ENCODE measurements at regions not wholly inside any gene's neighbourhood (a gene's known extent, or its start where the extent isn't known, plus 50 kb on each side); places are given as distances from the start of the nearest gene placed in this dataset.
"Not testable (repeated sequence)": the region's sequence is repeated elsewhere in the genome, so short reads cannot be mapped to it uniquely, and the experiment has no call there.

GRCh38 chr5:166617507-166617906 lies 1673.9 kb upstream of the WWC1 start:
- no peak for DNase-seq

GRCh38 chr5:166618526-166618925 lies 1672.9 kb upstream of the WWC1 start:
- no peak for DNase-seq

- DNase-seq: no peak
Observed at GRCh38 chr5:166624573-166624972, 1666.9 kb upstream of the WWC1 start.

- no peak for DNase-seq
Observed at GRCh38 chr5:166625210-166625865, 1666.1 kb upstream of the WWC1 start.

GRCh38 chr5:166637295-166637694 lies 1654.2 kb upstream of the WWC1 start:
- DNase-seq: no peak

- DNase-seq: no peak
Observed at GRCh38 chr5:166639151-166639550, 1652.3 kb upstream of the WWC1 start.

- not testable (repeated sequence) for DNase-seq
Observed at GRCh38 chr5:166640136-166640535, 1651.3 kb upstream of the WWC1 start.

- no peak for DNase-seq
Observed at GRCh38 chr5:166648736-166649135, 1642.7 kb upstream of the WWC1 start.

- no peak for DNase-seq
Observed at GRCh38 chr5:166649676-166650075, 1641.8 kb upstream of the WWC1 start.

- DNase-seq: no peak
Observed at GRCh38 chr5:166651234-166651633, 1640.2 kb upstream of the WWC1 start.

GRCh38 chr5:166671811-166672210 lies 1619.6 kb upstream of the WWC1 start:
- no peak for DNase-seq

- no peak for DNase-seq
Observed at GRCh38 chr5:166672431-166672830, 1619.0 kb upstream of the WWC1 start.

- DNase-seq: no peak
Observed at GRCh38 chr5:166677891-166678290, 1613.6 kb upstream of the WWC1 start.

GRCh38 chr5:166679331-166679730 lies 1612.1 kb upstream of the WWC1 start:
- DNase-seq: no peak

GRCh38 chr5:166695326-166695725 lies 1596.1 kb upstream of the WWC1 start:
- no peak for DNase-seq

GRCh38 chr5:166708291-166708690 lies 1583.2 kb upstream of the WWC1 start:
- DNase-seq: no peak

GRCh38 chr5:166709691-166710090 lies 1581.8 kb upstream of the WWC1 start:
- no peak for DNase-seq

- no peak for DNase-seq
Observed at GRCh38 chr5:166710271-166710670, 1581.2 kb upstream of the WWC1 start.

- DNase-seq: no peak
Observed at GRCh38 chr5:166712447-166713185, 1578.8 kb upstream of the WWC1 start.

GRCh38 chr5:166713295-166713694 lies 1578.2 kb upstream of the WWC1 start:
- DNase-seq: no peak

- DNase-seq: no peak
Observed at GRCh38 chr5:166716856-166717492, 1574.5 kb upstream of the WWC1 start.

GRCh38 chr5:166719991-166720390 lies 1571.5 kb upstream of the WWC1 start:
- no peak for DNase-seq

- DNase-seq: no peak
Observed at GRCh38 chr5:166722939-166723338, 1568.5 kb upstream of the WWC1 start.

- no peak for DNase-seq
Observed at GRCh38 chr5:166724284-166724683, 1567.2 kb upstream of the WWC1 start.

Measured in CD4-positive, alpha-beta T cell treated with Interleukin-6 for 4 hours (primary cell).